ENCODE measurements at regions not wholly inside any gene's neighbourhood (a gene's known extent, or its start where the extent isn't known, plus 50 kb on each side); places are given as distances from the start of the nearest gene placed in this dataset.

DNA sequence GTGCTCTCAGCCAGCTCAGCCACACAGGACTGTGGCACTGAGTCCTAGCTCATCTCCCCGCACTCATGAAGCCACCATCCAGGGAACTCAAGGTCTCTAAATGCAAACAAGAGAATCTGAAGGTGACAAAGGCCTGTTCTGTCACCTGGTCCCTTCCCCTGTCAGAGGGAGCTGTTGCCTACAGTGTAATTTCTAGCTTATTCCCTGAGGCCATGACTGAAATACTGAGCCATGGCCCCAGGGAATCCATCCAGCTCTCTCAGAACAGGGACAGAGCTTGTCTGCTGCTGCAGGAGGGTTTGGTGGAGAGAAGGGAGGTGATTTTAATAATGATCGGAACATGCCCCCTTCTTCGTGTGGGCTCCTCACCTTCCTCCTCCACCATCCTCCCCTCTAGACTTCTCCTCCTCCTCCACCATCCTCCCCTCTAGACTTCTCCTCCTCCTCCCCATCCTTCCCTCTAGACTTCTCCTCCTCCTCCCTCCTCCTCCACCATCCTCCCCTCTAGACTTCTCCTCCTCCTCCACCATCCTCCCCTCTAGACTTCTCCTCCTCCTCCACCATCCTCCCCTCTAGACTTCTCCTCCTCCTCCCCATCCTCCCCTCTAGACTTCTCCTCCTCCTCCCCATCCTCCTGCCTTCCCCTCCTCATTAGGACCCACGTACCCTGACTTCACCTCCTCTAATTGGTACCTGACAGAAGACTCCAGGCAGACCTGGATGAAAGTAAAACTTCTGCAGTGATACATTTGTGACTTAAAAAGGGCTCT, 338.0 kb upstream of the MKI67 start:
- Histone ChIP-seq H3K4me1 (ENCODE audit: insufficient read depth, low read length) (no peaks in the 10 kb centered on the region), H2AFZ (ENCODE audit: low read depth, low read length) (no peak overlapping the region), H3K9ac (ENCODE audit: low read depth, low read length) (no peak overlapping the region), H3K4me3 (ENCODE audit: low read depth in 1 of 2, low read length in 2 of 2) (no peak overlapping the region), H3K4me2 (ENCODE audit: insufficient read depth, low read length) (no peak overlapping the region), H3K9me3 (ENCODE audit: insufficient read depth, low read length, severe bottlenecking) (no peaks in the 10 kb centered on the region), H3K36me3 (ENCODE audit: insufficient read depth, low read length) (no peaks in the 10 kb centered on the region), H3K27ac (ENCODE audit: low read length) (no peak overlapping the region), H3K79me2 (ENCODE audit: insufficient read depth, low read length) (no peaks in the 10 kb centered on the region), H4K20me1 (ENCODE audit: insufficient read depth, low read length) (no peaks in the 10 kb centered on the region), H3K27me3 (ENCODE audit: insufficient read depth, low read length, poor library complexity) (no peaks in the 10 kb centered on the region)
- no peak for DNase-seq
- ATAC-seq (ENCODE audit: insufficient read depth, low read depth), result no peak
- TF ChIP-seq, protein P1, sequence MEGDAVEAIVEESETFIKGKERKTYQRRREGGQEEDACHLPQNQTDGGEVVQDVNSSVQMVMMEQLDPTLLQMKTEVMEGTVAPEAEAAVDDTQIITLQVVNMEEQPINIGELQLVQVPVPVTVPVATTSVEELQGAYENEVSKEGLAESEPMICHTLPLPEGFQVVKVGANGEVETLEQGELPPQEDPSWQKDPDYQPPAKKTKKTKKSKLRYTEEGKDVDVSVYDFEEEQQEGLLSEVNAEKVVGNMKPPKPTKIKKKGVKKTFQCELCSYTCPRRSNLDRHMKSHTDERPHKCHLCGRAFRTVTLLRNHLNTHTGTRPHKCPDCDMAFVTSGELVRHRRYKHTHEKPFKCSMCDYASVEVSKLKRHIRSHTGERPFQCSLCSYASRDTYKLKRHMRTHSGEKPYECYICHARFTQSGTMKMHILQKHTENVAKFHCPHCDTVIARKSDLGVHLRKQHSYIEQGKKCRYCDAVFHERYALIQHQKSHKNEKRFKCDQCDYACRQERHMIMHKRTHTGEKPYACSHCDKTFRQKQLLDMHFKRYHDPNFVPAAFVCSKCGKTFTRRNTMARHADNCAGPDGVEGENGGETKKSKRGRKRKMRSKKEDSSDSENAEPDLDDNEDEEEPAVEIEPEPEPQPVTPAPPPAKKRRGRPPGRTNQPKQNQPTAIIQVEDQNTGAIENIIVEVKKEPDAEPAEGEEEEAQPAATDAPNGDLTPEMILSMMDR (IDR thresholded peaks at IDR 0.05; ENCODE audit: borderline replicate concordance, extremely low read depth, low read length, poor library complexity, severe bottlenecking), result no peak
- no peak for TF ChIP-seq EZH2 (IDR thresholded peaks at IDR 0.05; ENCODE audit: borderline replicate concordance, low read depth, low read length, severe bottlenecking)

DNA sequence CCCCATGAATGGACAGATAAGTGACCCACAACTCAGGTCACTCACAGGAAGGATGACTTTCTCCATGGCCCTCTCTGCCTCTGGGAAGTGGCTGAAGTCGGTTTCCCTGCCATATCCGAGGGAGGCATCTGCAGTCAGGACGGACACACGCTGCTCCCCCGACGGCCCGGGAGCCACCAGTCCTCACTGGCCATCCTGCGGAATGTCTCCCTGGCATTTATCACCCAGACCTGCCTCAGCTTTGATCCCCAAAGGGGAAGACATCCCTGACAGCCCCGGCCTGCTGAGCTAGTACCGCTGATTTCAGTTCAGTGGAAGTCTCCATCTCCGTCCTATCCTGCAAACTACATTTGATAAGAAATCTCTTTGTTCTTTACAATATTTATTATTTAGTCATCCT, 339.5 kb upstream of the MKI67 start:
- no peak overlapping the region for H3K4me3 ChIP-seq (ENCODE audit: low read depth in 1 of 2, low read length in 2 of 2)
- H2AFZ ChIP-seq (ENCODE audit: low read depth, low read length), result no peak overlapping the region
- H3K4me2 ChIP-seq (ENCODE audit: insufficient read depth, low read length), result no peak overlapping the region
- H3K27ac ChIP-seq (ENCODE audit: low read length), result no peak overlapping the region
- TF ChIP-seq, protein P1 (IDR thresholded peaks at IDR 0.05; ENCODE audit: borderline replicate concordance, extremely low read depth, low read length, poor library complexity, severe bottlenecking), result no peak
- no peak for TF ChIP-seq EZH2 (IDR thresholded peaks at IDR 0.05; ENCODE audit: borderline replicate concordance, low read depth, low read length, severe bottlenecking)
- DNase-seq (no peak), ATAC-seq (ENCODE audit: insufficient read depth, low read depth) (no peak)
- no peaks in the 10 kb centered on the region for H3K36me3 ChIP-seq (ENCODE audit: insufficient read depth, low read length)
- H3K9ac ChIP-seq (ENCODE audit: low read depth, low read length), result no peak overlapping the region
- no peaks in the 10 kb centered on the region for H3K27me3 ChIP-seq (ENCODE audit: insufficient read depth, low read length, poor library complexity)
- no peaks in the 10 kb centered on the region for H3K79me2 ChIP-seq (ENCODE audit: insufficient read depth, low read length)
- H4K20me1 ChIP-seq (ENCODE audit: insufficient read depth, low read length), result no peaks in the 10 kb centered on the region
- H3K4me1 ChIP-seq (ENCODE audit: insufficient read depth, low read length), result no peaks in the 10 kb centered on the region
- no peaks in the 10 kb centered on the region for H3K9me3 ChIP-seq (ENCODE audit: insufficient read depth, low read length, severe bottlenecking)

DNA sequence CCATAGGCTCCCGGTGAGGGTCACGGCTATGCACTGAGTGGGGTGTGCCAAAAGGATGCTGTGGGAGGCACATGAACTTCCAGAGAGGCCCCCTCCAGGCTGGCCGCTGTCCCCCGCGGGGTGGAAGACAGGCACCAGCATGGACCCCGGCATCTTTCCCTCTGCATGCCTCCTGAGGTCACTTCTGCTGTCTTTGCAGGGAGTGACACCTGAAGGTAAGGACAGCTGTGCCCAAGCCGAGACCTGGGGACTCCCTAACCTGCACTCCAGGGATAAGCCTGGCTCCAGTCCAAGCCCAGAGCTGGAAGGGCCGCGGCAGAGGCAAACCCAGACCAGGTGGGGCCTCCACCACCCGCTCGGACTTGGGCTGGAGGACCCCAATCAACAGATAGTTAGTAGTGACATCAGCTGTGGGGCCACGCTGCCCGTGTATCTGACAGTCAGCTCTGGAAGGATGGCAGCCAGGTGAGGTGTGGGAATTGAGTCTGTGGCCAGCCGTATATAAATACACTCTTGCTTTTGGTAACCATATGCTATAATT, 340.7 kb upstream of the MKI67 start:
- H3K4me2 ChIP-seq (ENCODE audit: insufficient read depth, low read length), result no peak overlapping the region
- ATAC-seq (ENCODE audit: insufficient read depth, low read depth), result no peak
- no peaks in the 10 kb centered on the region for H3K27me3 ChIP-seq (ENCODE audit: insufficient read depth, low read length, poor library complexity)
- no peak overlapping the region for H3K4me3 ChIP-seq (ENCODE audit: low read depth in 1 of 2, low read length in 2 of 2)
- no peaks in the 10 kb centered on the region for H3K79me2 ChIP-seq (ENCODE audit: insufficient read depth, low read length)
- DNase-seq, result no peak
- no peak overlapping the region for H3K9ac ChIP-seq (ENCODE audit: low read depth, low read length)
- H2AFZ ChIP-seq (ENCODE audit: low read depth, low read length), result no peak overlapping the region
- no peaks in the 10 kb centered on the region for H4K20me1 ChIP-seq (ENCODE audit: insufficient read depth, low read length)
- no peaks in the 10 kb centered on the region for H3K9me3 ChIP-seq (ENCODE audit: insufficient read depth, low read length, severe bottlenecking)
- H3K36me3 ChIP-seq (ENCODE audit: insufficient read depth, low read length), result no peaks in the 10 kb centered on the region
- TF ChIP-seq, protein P1 (IDR thresholded peaks at IDR 0.05; ENCODE audit: borderline replicate concordance, extremely low read depth, low read length, poor library complexity, severe bottlenecking), result no peak
- no peak for TF ChIP-seq EZH2 (IDR thresholded peaks at IDR 0.05; ENCODE audit: borderline replicate concordance, low read depth, low read length, severe bottlenecking)
- H3K4me1 ChIP-seq (ENCODE audit: insufficient read depth, low read length), result no peaks in the 10 kb centered on the region
- H3K27ac ChIP-seq (ENCODE audit: low read length), result no peak overlapping the region
